OCI-LY3 (cell line): ENCODE measurements at regions not wholly inside any gene's neighbourhood (a gene's known extent, or its start where the extent isn't known, plus 50 kb on each side); places are given as distances from the start of the nearest gene placed in this dataset.

ENCODE experiments used
- H2AFZ ChIP-seq: fragments of 200-600, 300-600 bp; shearing (Covaris generic); 2 replicates; pipeline ENCODE4 v1.6.0; 2014; ENCODE audit warnings: antibody characterized with exemption, low read depth, low read length
- H3K27ac ChIP-seq: fragments of 200-600, 300-600 bp; sonication (generic); 2 replicates; pipeline ENCODE4 v1.5.1; 2014; ENCODE audit warnings: mild to moderate bottlenecking, low read length, moderate library complexity, mixed read lengths
- H3K27me3 ChIP-seq: fragments of 200-600, 300-600 bp; sonication (generic); 2 replicates; pipeline ENCODE4 v1.6.1; 2014; ENCODE audit warnings: low read depth, low read length, mixed read lengths
- H3K36me3 ChIP-seq: fragments of 200-600, 300-600 bp; sonication (generic); replicated peaks from 2 replicates; pipeline ENCODE3; 2014; ENCODE audit warnings: low read depth, low read length, mixed read lengths
- H3K4me1 ChIP-seq: fragments of 300-600, 200-600 bp; sonication (generic); 2 replicates; pipeline ENCODE4 v1.6.1; 2014; ENCODE audit warnings: low read length, mixed read lengths
- H3K4me2 ChIP-seq: fragments of 200-600, 300-600 bp; sonication (generic); 2 replicates; pipeline ENCODE4 v1.6.1; 2014; ENCODE audit warnings: low read length, mixed read lengths
- H3K4me3 ChIP-seq: fragments of 300-600, 200-600 bp; sonication (generic); 2 replicates; pipeline ENCODE4 v1.5.1; 2014; ENCODE audit warnings: antibody characterized with exemption, mild to moderate bottlenecking, low read length, moderate library complexity
- H3K79me2 ChIP-seq: fragments of 300-600, 200-600 bp; shearing (Covaris generic); 2 replicates; pipeline ENCODE4 v1.6.1; 2014; ENCODE audit warnings: mild to moderate bottlenecking, low read length, mixed read lengths
- H3K9ac ChIP-seq: fragments of 300-600, 200-600 bp; shearing (Covaris generic); 2 replicates; pipeline ENCODE4 v1.6.0; 2014; ENCODE audit warnings: mild to moderate bottlenecking, low read length, moderate library complexity
- H3K9me3 ChIP-seq: fragments of 200-600, 300-600 bp; shearing (Covaris generic); 2 replicates; pipeline ENCODE4 v1.6.1; 2014; ENCODE audit warnings: low read length, mixed read lengths; ENCODE audit not compliant: insufficient read depth
- H4K20me1 ChIP-seq: fragments of 200-600, 300-600 bp; sonication (generic); 2 replicates; pipeline ENCODE4 v1.6.1; 2016; ENCODE audit warnings: low read length, mixed read lengths; ENCODE audit not compliant: insufficient read depth
- EZH2phosphoT487 ChIP-seq: fragments of 200-600 bp; shearing (Covaris generic); IDR thresholded peaks from 2 replicates; pipeline ENCODE4 v1.6.1; 2018; ENCODE audit warnings: antibody characterized with exemption, mixed run types, low read depth
- TF ChIP-seq, protein P1 (sequence below): fragments of 200-600, 300-600 bp; sonication (generic); IDR thresholded peaks from 2 replicates; pipeline ENCODE4 v1.5.1; 2014; ENCODE audit warnings: antibody characterized with exemption, low read length, low read depth

DNA sequence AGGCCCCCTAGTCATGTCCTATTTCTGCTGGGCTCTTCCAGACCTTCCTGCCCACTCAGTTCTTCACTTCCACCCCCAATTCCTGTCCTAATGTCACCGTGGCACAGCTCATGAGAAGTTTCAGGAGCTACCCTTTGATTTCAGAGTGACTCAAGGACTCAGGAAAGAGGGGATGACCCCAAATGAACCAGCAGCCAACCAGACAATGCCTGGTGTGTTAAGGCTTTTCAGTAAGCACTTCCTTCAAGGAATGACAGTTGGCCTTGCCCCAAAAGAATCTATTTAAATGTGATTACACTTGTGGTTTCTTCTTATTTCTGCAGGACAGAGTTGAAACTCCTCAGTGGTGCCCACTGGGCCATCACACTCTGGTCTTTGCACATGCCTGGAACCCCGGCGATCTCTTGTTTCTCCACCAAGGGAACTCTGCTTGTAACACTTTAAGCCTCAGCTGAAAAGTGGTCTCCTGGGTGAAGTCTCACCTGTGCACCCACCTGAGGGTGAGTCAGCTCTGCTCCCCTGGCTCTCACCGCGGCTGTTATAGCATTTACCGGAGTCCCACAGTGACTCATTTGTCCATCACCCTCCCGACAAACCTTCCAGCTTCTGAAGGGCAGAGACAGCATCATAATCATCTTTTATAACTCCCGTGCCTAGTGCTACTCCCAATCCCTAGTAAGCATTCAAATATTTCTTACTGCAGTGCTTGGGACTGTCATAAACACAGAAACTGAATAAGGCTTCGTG lies 123.0 kb upstream of the SVIL start:
- H2AFZ ChIP-seq: no peak overlapping the region
- no peak overlapping the region for H3K27ac ChIP-seq
- no peaks in the 10 kb centered on the region for H3K36me3 ChIP-seq
- H3K4me3 ChIP-seq: no peak overlapping the region
- TF ChIP-seq, protein P1, sequence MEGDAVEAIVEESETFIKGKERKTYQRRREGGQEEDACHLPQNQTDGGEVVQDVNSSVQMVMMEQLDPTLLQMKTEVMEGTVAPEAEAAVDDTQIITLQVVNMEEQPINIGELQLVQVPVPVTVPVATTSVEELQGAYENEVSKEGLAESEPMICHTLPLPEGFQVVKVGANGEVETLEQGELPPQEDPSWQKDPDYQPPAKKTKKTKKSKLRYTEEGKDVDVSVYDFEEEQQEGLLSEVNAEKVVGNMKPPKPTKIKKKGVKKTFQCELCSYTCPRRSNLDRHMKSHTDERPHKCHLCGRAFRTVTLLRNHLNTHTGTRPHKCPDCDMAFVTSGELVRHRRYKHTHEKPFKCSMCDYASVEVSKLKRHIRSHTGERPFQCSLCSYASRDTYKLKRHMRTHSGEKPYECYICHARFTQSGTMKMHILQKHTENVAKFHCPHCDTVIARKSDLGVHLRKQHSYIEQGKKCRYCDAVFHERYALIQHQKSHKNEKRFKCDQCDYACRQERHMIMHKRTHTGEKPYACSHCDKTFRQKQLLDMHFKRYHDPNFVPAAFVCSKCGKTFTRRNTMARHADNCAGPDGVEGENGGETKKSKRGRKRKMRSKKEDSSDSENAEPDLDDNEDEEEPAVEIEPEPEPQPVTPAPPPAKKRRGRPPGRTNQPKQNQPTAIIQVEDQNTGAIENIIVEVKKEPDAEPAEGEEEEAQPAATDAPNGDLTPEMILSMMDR: no peak
- no peak overlapping the region for H3K4me2 ChIP-seq
- no peaks in the 10 kb centered on the region for H3K4me1 ChIP-seq
- no peaks in the 10 kb centered on the region for H4K20me1 ChIP-seq
- no peaks in the 10 kb centered on the region for H3K27me3 ChIP-seq
- no peaks in the 10 kb centered on the region for H3K79me2 ChIP-seq
- H3K9ac ChIP-seq: no peak overlapping the region
- H3K9me3 ChIP-seq: no peaks in the 10 kb centered on the region

DNA sequence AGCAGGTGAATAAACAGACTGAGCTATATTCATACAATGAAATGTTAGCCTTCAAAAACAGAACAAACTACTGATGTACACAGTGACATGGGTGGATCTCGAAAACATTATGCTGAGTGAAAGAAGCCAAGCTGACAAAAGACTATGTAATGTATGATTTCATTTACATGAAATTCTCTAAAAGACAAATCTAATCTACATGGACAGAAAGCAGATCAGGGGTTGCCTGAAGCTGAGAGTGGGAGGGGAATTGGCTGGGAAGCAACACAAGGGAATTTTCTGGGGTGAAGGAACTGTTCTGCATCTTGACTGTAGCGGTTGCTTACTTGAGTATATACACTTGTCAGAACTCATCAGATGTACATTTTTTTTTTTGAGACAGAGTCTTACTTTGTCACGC lies 121.7 kb upstream of the SVIL start:
- H3K9ac ChIP-seq: no peak overlapping the region
- H3K79me2 ChIP-seq: no peaks in the 10 kb centered on the region
- H4K20me1 ChIP-seq: no peaks in the 10 kb centered on the region
- H3K4me2 ChIP-seq: no peak overlapping the region
- TF ChIP-seq, protein P1: no peak
- H3K27me3 ChIP-seq: no peaks in the 10 kb centered on the region
- no peak overlapping the region for H3K27ac ChIP-seq
- H3K4me1 ChIP-seq: no peaks in the 10 kb centered on the region
- H2AFZ ChIP-seq: no peak overlapping the region
- no peak overlapping the region for H3K4me3 ChIP-seq
- H3K9me3 ChIP-seq: no peaks in the 10 kb centered on the region
- no peaks in the 10 kb centered on the region for H3K36me3 ChIP-seq

DNA sequence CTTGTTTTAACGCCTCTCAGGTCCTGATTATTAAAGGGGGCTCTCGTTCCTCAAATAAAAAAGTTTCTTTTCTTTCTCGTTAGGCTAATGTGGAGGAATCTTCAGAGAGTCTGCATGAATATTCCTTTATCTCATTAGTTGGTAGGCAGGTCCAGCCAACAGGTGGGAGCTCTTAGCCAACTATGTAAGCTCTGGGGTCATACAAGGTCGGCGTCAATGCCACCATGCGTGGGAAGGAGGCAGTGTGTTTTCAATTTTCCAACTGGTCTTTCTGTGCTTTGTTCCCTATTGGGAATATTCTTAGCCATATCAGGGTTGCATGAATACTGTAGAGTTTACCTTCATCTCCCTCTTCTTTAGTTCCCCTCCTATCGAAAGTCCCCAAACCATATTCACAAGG lies 118.5 kb upstream of the SVIL start:
- no peak overlapping the region for H3K4me2 ChIP-seq
- no peak overlapping the region for H3K9ac ChIP-seq
- H2AFZ ChIP-seq: no peak overlapping the region
- H3K79me2 ChIP-seq: no peaks in the 10 kb centered on the region
- no peak overlapping the region for H3K27ac ChIP-seq
- peaks cover 8% of the 10 kb centered on the region; the same call in 1 of the 2 replicates for H3K27me3 ChIP-seq
- H3K36me3 ChIP-seq: no peaks in the 10 kb centered on the region
- no peaks in the 10 kb centered on the region for H3K9me3 ChIP-seq
- TF ChIP-seq EZH2phosphoT487: no peak
- TF ChIP-seq, protein P1: no peak
- H3K4me3 ChIP-seq: no peak overlapping the region
- H4K20me1 ChIP-seq: no peaks in the 10 kb centered on the region
- no peaks in the 10 kb centered on the region for H3K4me1 ChIP-seq

DNA sequence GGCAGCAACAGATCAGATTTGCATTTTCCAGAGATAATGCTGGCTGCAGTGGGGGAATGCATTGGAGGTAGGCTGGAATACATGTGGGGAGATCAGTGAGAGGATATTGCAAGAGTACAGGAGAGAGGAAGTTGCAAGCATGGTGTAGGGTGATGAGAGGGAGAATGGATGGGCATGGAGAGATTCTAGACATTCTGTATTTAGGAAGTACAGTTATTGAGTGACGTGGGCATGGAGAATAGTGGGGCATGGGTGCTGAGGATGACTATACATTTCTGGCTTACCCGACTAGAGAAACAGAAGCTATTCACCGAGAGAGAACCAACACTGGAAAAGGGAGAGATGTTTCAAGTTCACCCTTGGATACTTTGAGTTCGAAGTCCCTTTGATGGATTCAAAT lies 116.9 kb upstream of the SVIL start:
- H3K4me2 ChIP-seq: no peak overlapping the region
- no peaks in the 10 kb centered on the region for H4K20me1 ChIP-seq
- no peaks in the 10 kb centered on the region for H3K4me1 ChIP-seq
- H2AFZ ChIP-seq: no peak overlapping the region
- H3K9ac ChIP-seq: no peak overlapping the region
- H3K36me3 ChIP-seq: no peaks in the 10 kb centered on the region
- TF ChIP-seq, protein P1: no peak
- TF ChIP-seq EZH2phosphoT487: no peak
- H3K27me3 ChIP-seq: peaks cover 8% of the 10 kb centered on the region; the same call in 1 of the 2 replicates
- H3K27ac ChIP-seq: no peak overlapping the region
- no peaks in the 10 kb centered on the region for H3K79me2 ChIP-seq
- H3K9me3 ChIP-seq: no peaks in the 10 kb centered on the region
- H3K4me3 ChIP-seq: no peak overlapping the region
